ENCODE measurements at regions not wholly inside any gene's neighbourhood (a gene's known extent, or its start where the extent isn't known, plus 50 kb on each side); places are given as distances from the start of the nearest gene placed in this dataset.

GRCh38 chr16:73415286-73415685 lies 367.4 kb upstream of the ZFHX3 start:
- ATAC-seq, result no peak
- TF ChIP-seq ZFP3 (CRISPR knock-in tag; IDR thresholded peaks at IDR 0.05), result no peak
- no peak for TF ChIP-seq TCF4 (CRISPR knock-in tag; IDR thresholded peaks at IDR 0.05; ENCODE audit: borderline replicate concordance)
- no peak for TF ChIP-seq TOX (CRISPR knock-in tag; IDR thresholded peaks at IDR 0.05; ENCODE audit: borderline replicate concordance)
- TF ChIP-seq ZNF8 (CRISPR knock-in tag; IDR thresholded peaks at IDR 0.05), result no peak
- no peak for TF ChIP-seq POU6F1 (CRISPR knock-in tag; IDR thresholded peaks at IDR 0.05; ENCODE audit: borderline replicate concordance, low read depth)
- no peak for TF ChIP-seq ZC3H10 (CRISPR knock-in tag; IDR thresholded peaks at IDR 0.05)
- TF ChIP-seq BACH2 (CRISPR knock-in tag; IDR thresholded peaks at IDR 0.05; ENCODE audit: borderline replicate concordance), result no peak
- no peak for TF ChIP-seq ZFP30 (CRISPR knock-in tag; IDR thresholded peaks at IDR 0.05)
- no peak for TF ChIP-seq CREB5 (CRISPR knock-in tag; IDR thresholded peaks at IDR 0.05; ENCODE audit: low read depth)
- no peak for TF ChIP-seq ISL1 (CRISPR knock-in tag; IDR thresholded peaks at IDR 0.05)
- no peak for TF ChIP-seq TSHZ2 (CRISPR knock-in tag; IDR thresholded peaks at IDR 0.05)

GRCh38 chr16:73414638-73415037 lies 366.7 kb upstream of the ZFHX3 start:
- TF ChIP-seq PPARA (CRISPR knock-in tag; IDR thresholded peaks at IDR 0.05; ENCODE audit: borderline replicate concordance) (no peak), ZNF70 (CRISPR knock-in tag; IDR thresholded peaks at IDR 0.05) (no peak), ZNF565 (CRISPR knock-in tag; conservative IDR thresholded peaks at IDR 0.05; ENCODE audit: low read depth) (no peak), SNAI2 (CRISPR knock-in tag; IDR thresholded peaks at IDR 0.05) (no peak), ZC3H10 (CRISPR knock-in tag; IDR thresholded peaks at IDR 0.05) (no peak), OSR1 (CRISPR knock-in tag; IDR thresholded peaks at IDR 0.05) (no peak), TSHZ2 (CRISPR knock-in tag; IDR thresholded peaks at IDR 0.05) (no peak), ZFP30 (CRISPR knock-in tag; IDR thresholded peaks at IDR 0.05) (no peak), CSDC2 (CRISPR knock-in tag; IDR thresholded peaks at IDR 0.05) (no peak), CREB5 (CRISPR knock-in tag; IDR thresholded peaks at IDR 0.05; ENCODE audit: low read depth) (no peak), BACH2 (CRISPR knock-in tag; IDR thresholded peaks at IDR 0.05; ENCODE audit: borderline replicate concordance) (no peak), PATZ1 (CRISPR knock-in tag; IDR thresholded peaks at IDR 0.05; ENCODE audit: borderline replicate concordance) (no peak), ARNTL (CRISPR knock-in tag; IDR thresholded peaks at IDR 0.05; ENCODE audit: borderline replicate concordance, low read depth) (no peak), ESRRG (CRISPR knock-in tag; IDR thresholded peaks at IDR 0.05) (no peak), TOX (CRISPR knock-in tag; IDR thresholded peaks at IDR 0.05; ENCODE audit: borderline replicate concordance) (no peak), ISL1 (CRISPR knock-in tag; IDR thresholded peaks at IDR 0.05) (no peak), GLIS3 (CRISPR knock-in tag; IDR thresholded peaks at IDR 0.05) (no peak), RARB (CRISPR knock-in tag; IDR thresholded peaks at IDR 0.05) (no peak), ZFP3 (CRISPR knock-in tag; IDR thresholded peaks at IDR 0.05) (no peak), ZNF8 (CRISPR knock-in tag; IDR thresholded peaks at IDR 0.05) (no peak)
- no peak for ATAC-seq

Measured in SK-N-SH treated with all-trans-retinoic acid at 6 μM for 48 hours (cell line).